Dedifferentiated amniotic fluid mesenchymal stem cell (primary cell): ENCODE measurements at regions not wholly inside any gene's neighbourhood (a gene's known extent, or its start where the extent isn't known, plus 50 kb on each side); places are given as distances from the start of the nearest gene placed in this dataset.

Experiments
- DNase-seq: peaks from one replicate; pipeline ENCODE4 v3.0.0-alpha.2; 2016; ENCODE audit errors: extremely low spot score

DNA sequence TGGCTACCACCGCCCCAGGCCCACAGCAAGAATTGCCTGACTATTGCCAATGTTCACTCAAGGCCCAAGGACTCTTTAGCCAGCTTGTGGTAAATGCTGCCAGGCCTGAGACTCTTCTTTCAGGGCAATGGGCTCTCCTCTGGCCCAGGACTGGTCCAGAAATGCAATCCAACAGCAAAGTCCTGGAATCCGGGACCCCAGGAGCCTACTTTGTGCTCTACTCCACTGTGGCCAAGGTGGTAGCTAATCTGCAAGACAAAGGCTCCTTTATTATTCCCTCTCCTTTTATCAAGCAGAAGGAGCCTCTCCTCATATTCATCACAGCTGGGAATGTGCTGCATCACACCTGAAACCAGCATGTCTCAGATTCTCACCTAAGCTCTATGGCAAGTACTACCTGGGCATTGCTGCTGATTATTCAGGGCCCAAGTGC lies 107.6 kb upstream of the PRSS58 start:
- DNase-seq, result no peak

DNA sequence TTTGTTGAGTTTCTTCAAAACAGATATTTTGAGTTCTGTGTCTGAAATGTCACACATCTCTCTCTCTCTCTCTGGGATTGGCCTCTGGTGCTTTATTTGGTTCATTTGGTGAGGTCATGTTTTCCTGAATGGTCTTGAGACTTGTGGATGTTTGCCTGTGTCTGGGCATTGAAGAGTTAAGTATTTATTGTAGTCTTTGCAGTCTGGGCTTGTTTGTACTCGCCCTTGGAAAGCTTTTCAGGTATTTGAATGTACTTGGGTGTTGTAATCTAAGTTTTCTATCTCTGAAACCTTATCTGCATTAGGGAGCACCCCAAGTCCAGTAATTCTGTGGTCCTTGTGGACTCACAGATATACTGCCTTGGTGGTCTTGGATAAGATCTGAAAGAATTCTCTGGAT lies 106.7 kb upstream of the PRSS58 start:
- DNase-seq, result no peak

DNA sequence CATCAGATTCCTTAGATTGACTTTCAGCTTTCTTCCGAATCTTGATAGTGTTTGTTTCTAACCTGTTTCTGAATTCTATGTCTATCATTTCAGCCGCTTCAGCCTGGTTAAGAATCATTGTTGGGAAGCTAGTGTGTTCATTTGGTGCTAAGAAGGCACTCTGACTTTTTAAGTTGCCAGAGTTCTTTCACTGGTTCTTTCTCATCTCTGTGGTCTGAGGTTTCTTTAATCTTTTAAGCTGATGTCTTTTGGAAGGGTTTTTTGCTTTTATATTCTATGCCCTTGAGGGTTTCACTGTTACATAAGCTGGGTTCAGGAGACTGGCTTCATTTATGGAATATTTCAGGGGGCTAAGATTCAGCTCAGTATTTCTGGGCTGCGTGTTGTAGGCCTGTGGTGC lies 104.5 kb upstream of the PRSS58 start:
- no peak for DNase-seq

- DNase-seq, result no peak
These were observed 101.9 kb upstream of the PRSS58 start for GRCh38 chr7:142359694-142360279.

- DNase-seq, result peak; percentile 83
These were observed 100.2 kb upstream of the PRSS58 start for GRCh38 chr7:142357953-142358520.

DNA sequence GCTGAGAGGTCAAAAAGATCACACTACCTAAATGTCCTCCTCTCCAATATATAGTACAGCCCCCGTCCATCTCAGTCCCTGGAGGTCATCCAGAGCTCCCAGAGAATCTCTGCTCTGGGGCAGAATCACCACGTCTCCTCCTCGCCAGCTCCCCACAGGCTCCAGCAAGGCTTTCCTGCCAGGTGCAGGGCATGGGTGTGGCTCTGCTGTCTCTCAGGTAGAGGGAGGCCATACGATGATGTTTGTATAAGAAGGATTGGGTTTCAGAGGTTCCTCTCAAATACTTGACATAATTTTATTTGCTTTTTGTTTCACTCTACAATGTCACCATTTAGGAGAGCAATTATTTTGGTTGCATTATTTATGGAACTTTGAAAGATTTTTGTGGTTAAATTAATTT lies 98.3 kb upstream of the PRSS58 start:
- no peak for DNase-seq

DNA sequence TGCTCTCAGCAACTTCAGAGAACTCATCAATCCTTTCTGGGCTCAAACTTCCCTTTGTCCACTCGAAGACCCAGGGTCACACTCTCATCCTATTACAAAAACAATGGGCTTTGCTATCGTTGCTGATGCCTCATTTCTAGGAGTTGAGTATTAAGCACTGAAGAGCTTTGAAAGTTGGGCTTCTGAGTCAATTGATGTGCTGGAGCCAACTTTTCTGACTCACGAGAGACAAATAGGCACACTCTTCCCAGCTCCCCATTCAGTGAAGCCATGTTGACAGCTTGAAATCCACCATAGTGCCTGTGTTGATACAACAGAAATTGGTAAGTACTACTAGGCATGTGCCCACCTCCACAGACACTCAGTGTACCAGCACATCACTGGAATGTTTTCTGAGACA lies 97.5 kb upstream of the PRSS58 start:
- DNase-seq, result peak; percentile 40

- no peak for DNase-seq
These were observed 95.5 kb upstream of the PRSS58 start for GRCh38 chr7:142353147-142354060.

DNA sequence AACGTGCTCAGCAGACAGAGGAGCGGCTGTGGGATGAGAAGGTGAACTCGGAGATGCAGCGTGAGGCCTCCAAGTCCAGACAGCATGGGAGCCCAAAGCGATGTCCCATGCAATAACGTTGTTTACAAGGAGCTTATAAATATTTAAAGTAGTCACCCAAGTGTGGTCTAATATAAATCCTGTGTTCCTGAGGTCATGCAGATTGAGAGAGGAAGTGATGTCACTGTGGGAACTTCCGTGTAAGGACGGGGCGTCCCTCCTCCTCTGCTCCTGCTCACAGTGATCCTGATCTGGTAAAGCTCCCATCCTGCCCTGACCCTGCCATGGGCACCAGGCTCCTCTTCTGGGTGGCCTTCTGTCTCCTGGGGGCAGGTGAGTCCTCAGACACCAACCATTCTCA lies 94.7 kb upstream of the PRSS58 start:
- DNase-seq, result no peak

DNA sequence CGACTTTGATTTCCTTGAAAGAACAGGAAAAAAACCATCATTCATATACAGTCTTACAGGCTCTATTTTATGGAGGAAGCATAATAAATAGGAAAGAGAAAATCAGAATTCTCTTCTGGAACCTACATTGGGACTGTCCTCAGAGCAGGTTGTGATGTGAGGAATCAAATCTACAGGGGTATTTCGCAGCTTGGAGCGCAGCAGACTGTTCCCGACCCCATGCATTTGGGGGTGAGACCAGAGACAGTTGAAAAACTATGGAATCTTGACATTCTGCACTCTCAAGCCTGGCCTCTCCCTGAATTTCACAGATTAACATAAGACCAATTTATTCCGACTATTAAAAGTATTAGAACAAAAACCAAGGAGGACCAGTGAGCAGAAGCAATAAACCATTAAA lies 93.3 kb upstream of the PRSS58 start:
- DNase-seq, result no peak

DNA sequence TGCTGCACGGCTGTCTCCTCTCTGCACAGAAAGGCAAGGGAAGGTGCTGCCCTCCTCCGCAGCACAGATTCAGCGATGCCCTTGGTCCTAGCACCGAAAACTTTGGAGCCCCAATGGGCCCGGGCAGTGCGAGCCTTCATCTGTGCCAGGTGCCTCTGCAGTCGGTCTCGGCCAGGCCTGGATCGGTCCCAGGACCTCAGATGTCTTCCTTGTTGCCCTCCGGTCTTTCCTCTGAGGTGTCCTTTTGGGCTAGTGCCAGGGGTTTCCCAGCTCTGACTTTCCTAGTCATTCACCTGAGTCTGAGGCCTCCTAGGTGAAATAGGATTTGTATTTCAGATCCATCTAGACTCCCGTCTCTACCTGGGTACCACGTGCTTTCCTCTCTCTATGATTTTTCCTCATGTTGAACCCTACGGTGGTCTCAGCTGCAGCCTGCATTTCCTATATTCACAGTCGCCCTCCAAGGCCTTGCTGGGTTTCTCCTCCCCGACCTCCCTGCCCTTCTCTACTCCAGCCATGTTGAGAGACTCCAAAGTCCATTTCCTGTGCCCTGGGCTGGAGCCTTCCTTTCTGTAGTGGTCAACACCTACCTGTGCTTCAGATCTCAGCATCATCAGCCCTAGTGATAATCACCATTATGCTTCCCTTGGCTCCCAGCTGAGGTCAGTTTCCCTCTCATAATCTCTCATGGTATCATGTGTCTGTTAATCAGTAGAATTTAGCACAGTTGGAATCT lies 92.0 kb upstream of the PRSS58 start:
- DNase-seq, result no peak

DNA sequence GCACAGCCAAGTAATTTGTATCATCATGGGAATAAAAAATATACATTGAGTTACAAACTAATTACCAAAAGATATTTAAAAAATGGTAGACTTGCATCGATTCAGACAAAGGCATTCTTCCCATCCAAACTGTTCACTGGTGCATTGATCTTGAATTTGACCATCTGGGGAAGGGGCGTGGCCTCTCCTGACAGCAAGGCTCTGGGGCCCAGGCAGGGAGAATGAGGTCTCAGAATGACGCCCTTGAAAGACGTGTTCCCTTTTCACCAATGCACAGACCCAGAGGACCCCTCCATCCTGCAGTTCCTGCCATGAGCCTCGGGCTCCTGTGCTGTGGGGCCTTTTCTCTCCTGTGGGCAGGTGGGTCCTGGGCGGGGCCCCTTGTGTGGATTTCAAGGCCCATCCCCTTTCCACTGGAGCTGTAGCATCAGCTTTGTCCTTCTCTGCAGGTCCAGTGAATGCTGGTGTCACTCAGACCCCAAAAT lies 91.1 kb upstream of the PRSS58 start:
- DNase-seq, result no peak

GRCh38 chr7:142348100-142348499 lies 90.2 kb upstream of the PRSS58 start:
- DNase-seq, result no peak

GRCh38 chr7:142347091-142347490 lies 89.2 kb upstream of the PRSS58 start:
- DNase-seq, result no peak

- DNase-seq, result no peak
These were observed 88.0 kb upstream of the PRSS58 start for GRCh38 chr7:142345811-142346210.

- no peak for DNase-seq
These were observed 81.0 kb upstream of the PRSS58 start for GRCh38 chr7:142338633-142339501.

GRCh38 chr7:142337054-142338001 lies 79.5 kb upstream of the PRSS58 start:
- no peak for DNase-seq

DNA sequence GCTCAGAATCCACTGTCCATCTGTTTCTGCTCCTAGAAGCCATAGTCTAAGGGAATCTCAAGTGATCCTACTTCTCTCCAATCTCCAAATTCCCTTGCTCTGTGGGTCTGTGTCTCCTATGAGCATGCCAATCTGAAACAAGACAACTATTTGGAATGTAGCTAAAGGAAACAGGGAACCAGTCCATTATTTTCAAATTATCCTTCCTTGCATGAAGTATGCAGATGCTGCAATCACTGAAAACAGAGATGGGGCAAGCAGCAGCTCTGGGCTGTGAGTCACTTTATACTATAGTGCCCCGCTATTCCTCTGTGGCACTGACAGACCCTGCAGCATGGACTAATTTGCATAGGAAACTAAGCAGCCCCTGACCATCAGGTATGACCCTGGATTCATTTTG lies 76.9 kb upstream of the PRSS58 start:
- DNase-seq, result no peak

GRCh38 chr7:142334236-142334635 lies 76.4 kb upstream of the PRSS58 start:
- DNase-seq, result no peak

DNA sequence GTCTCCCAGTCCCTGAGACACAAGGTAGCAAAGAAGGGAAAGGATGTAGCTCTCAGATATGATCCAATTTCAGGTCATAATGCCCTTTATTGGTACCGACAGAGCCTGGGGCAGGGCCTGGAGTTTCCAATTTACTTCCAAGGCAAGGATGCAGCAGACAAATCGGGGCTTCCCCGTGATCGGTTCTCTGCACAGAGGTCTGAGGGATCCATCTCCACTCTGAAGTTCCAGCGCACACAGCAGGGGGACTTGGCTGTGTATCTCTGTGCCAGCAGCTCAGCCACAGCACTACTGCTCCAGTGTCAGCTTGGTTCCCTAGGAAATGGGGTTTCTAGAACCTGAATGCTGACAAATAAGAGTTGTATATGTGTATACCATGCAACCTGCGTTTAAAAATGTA lies 74.6 kb upstream of the PRSS58 start:
- DNase-seq, result no peak
